Fibroblast of pulmonary artery (primary cell): ENCODE measurements at regions not wholly inside any gene's neighbourhood (a gene's known extent, or its start where the extent isn't known, plus 50 kb on each side); places are given as distances from the start of the nearest gene placed in this dataset.

Experiments used
- DNase-seq: peaks from one replicate; pipeline ENCODE4 v3.0.0-alpha.2; 2010; ENCODE audit warnings: low read depth
- H3K4me3 ChIP-seq: replicated peaks from 2 replicates; pipeline ENCODE4 v1.5.1; 2011; ENCODE audit warnings: low read depth, mild to moderate bottlenecking, control low read depth, low read length, moderate library complexity
- CTCF ChIP-seq: IDR thresholded peaks from 2 replicates; pipeline ENCODE4 v1.5.1; 2011; ENCODE audit warnings: mild to moderate bottlenecking, control low read depth, low read length, inconsistent platforms; ENCODE audit errors: missing control alignments

- no peak for TF ChIP-seq CTCF
- H3K4me3 ChIP-seq, result no peak overlapping the region
- no peak for DNase-seq
These were observed 81.6 kb upstream of the SP4 start for GRCh38 chr7:21346297-21346696.

- no peak overlapping the region for H3K4me3 ChIP-seq
- TF ChIP-seq CTCF, result no peak
- DNase-seq, result no peak
These were observed 75.1 kb upstream of the SP4 start for GRCh38 chr7:21352540-21353387.

- no peak for TF ChIP-seq CTCF
- no peak overlapping the region for H3K4me3 ChIP-seq
- DNase-seq, result no peak
These were observed 74.5 kb upstream of the SP4 start for GRCh38 chr7:21353388-21353780.

GRCh38 chr7:21354284-21354683 is 73.6 kb upstream of the SP4 start:
- DNase-seq, result no peak
- TF ChIP-seq CTCF, result no peak
- H3K4me3 ChIP-seq, result no peak overlapping the region

GRCh38 chr7:21355406-21355874 is 72.4 kb upstream of the SP4 start:
- no peak for TF ChIP-seq CTCF
- no peak for DNase-seq
- H3K4me3 ChIP-seq, result no peak overlapping the region

GRCh38 chr7:21356616-21357015 is 71.3 kb upstream of the SP4 start:
- no peak for TF ChIP-seq CTCF
- no peak for DNase-seq
- H3K4me3 ChIP-seq, result no peak overlapping the region
